Spleen (tissue), 11 donors: ENCODE measurements at regions not wholly inside any gene's neighbourhood (a gene's known extent, or its start where the extent isn't known, plus 50 kb on each side); places are given as distances from the start of the nearest gene placed in this dataset.

Source experiments
- DNase-seq: peaks from one replicate; pipeline ENCODE4 v3.0.0-alpha.2; 2020
- H3K27ac ChIP-seq, 8 donors: fragments of 200-600 bp; sonication (generic) in 7 of 8; 1 replicate in 4 of 8; 2 replicates in 4 of 8; pipeline versions ENCODE4 v1.5.0 to v1.8.0; 2016 to 2021; ENCODE audit warnings: inconsistent platforms in 4 of 8, mild to moderate bottlenecking in 4 of 8, moderate library complexity in 1 of 8
- H3K27me3 ChIP-seq, 7 donors: fragments of 200-600 bp; sonication (generic) in 6 of 7; replicated peaks in 1 of 7; 1 replicate in 4 of 7; 2 replicates in 3 of 7; pipeline versions ENCODE4 v1.5.0 to v1.8.0; 2016 to 2021; ENCODE audit warnings: inconsistent platforms in 3 of 7, mild to moderate bottlenecking in 1 of 7
- H3K36me3 ChIP-seq, 6 donors: fragments of 200-600 bp; sonication (generic) in 5 of 6; 1 replicate in 4 of 6; 2 replicates in 2 of 6; pipeline versions ENCODE4 v1.5.0 to v1.8.0; 2016 to 2021; ENCODE audit warnings: inconsistent platforms in 2 of 6
- H3K4me1 ChIP-seq, 6 donors: fragments of 200-600 bp; sonication (generic) in 5 of 6; 1 replicate in 3 of 6; 2 replicates in 3 of 6; pipeline versions ENCODE4 v1.5.0 to v1.8.0; 2016 to 2021; ENCODE audit warnings: inconsistent platforms in 3 of 6
- H3K4me3 ChIP-seq, 8 donors: fragments of 200-600 bp; sonication (generic) in 7 of 8; 1 replicate in 4 of 8; 2 replicates in 4 of 8; pipeline versions ENCODE4 v1.5.0 to v1.8.0; 2016 to 2021; ENCODE audit warnings: inconsistent platforms in 4 of 8, mild to moderate bottlenecking in 4 of 8, moderate library complexity in 2 of 8
- H3K9me3 ChIP-seq, 8 donors: fragments of 200-600 bp; sonication (generic) in 7 of 8; 1 replicate in 4 of 8; 2 replicates in 4 of 8; pipeline versions ENCODE4 v1.5.0 to v1.8.0; 2016 to 2021; ENCODE audit warnings: inconsistent platforms in 4 of 8
- POLR2A ChIP-seq, 3 donors: fragments of 450-650 bp; IDR thresholded peaks; one replicate each; pipeline ENCODE4 v1.5.1; 2017; ENCODE audit warnings: antibody characterized with exemption in 3 of 3, mild to moderate bottlenecking in 1 of 3
- POLR2AphosphoS5 ChIP-seq, 3 donors: sonication (generic); formaldehyde crosslinking; IDR thresholded peaks; one replicate each; pipeline ENCODE4 v1.5.1; 2017; ENCODE audit warnings: antibody characterized with exemption in 3 of 3
- WGBS, 5 donors: extraction: QIAGEN DNeasy Blood & Tissue Kit in 3 of 5; methylation state at CpG; one replicate each; pipeline versions ENCODE4 v1.1.5 to v1.1.7; 2013 to 2018; 5-methylcytosine and 5-hydroxymethylcytosine counted together
- intact Hi-C: fragments of 100-400 bp; cut with DNase I; formaldehyde crosslinking; loops from one replicate; pipeline ENCODE4 v1.15.0; 2023; ENCODE audit warnings: low total_unique reads
- TF ChIP-seq, protein P1 (sequence below), 11 experiments: fragments of 200-600 bp in 7 of 11; fragments of 450-650 bp in 4 of 11; sonication (generic) in 4 of 11; IDR thresholded peaks in 8 of 11; conservative IDR thresholded peaks in 3 of 11; 1 replicate in 7 of 11; 2 replicates in 4 of 11; pipeline versions ENCODE4 v1.4.0 to v1.8.0; 2016 to 2021; ENCODE audit warnings: antibody characterized with exemption in 11 of 11, inconsistent platforms in 4 of 11, mild to moderate bottlenecking in 1 of 11
- donor health status: healthy with polysubstance abuse.
- donor health status: DM: no; HTN: no; CAD: no; lungs with moderate emphysema.
- donor health status: DM: no; HTN: no; CAD: no.
- donor health status: Bipolar disorder and iron deficiency.
- donor health status: healthy.
- donor health status: DM: no; HTN: no; CAD: no.
- donor health status: DM: yes; HTN: yes; CAD: no.

DNA sequence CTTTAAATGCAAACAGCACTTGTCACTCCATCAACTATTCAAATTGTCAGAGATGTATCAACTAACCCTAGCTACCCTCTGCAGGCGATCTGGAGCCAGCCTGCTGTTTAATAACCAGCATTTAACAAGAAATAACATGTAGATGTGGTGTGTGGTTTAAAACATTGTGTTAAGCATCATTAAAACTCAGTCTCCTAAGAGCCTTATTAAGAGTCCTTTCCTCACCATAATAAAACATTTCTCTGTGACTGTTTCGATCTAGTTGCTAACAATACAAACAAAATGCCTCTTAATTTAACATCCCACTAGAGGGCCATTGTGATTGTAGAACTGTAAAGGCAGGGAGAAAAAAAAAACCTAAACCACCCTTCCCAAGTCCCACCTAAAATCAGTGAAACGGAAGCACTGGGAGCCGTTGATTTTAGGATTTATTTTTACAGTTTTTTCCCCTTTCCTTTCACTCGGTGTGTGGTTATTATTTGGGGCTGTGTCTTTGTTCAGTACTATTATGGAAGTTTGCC is 708.6 kb downstream of the C4orf33 start:
- Histone ChIP-seq H3K36me3 (no peaks in the 10 kb centered on the region), H3K9me3 (no peaks in the 10 kb centered on the region), H3K4me3 (no peak overlapping the region), H3K4me1 (no peaks in the 10 kb centered on the region), H3K27me3 (no peaks in the 10 kb centered on the region), H3K27ac (no peak overlapping the region)
- WGBS, 5 donors = 58 to 68% (median 64%) methylated on average over 5 of the region's 5 CpGs
- no peak for DNase-seq
- TF ChIP-seq, protein P1, sequence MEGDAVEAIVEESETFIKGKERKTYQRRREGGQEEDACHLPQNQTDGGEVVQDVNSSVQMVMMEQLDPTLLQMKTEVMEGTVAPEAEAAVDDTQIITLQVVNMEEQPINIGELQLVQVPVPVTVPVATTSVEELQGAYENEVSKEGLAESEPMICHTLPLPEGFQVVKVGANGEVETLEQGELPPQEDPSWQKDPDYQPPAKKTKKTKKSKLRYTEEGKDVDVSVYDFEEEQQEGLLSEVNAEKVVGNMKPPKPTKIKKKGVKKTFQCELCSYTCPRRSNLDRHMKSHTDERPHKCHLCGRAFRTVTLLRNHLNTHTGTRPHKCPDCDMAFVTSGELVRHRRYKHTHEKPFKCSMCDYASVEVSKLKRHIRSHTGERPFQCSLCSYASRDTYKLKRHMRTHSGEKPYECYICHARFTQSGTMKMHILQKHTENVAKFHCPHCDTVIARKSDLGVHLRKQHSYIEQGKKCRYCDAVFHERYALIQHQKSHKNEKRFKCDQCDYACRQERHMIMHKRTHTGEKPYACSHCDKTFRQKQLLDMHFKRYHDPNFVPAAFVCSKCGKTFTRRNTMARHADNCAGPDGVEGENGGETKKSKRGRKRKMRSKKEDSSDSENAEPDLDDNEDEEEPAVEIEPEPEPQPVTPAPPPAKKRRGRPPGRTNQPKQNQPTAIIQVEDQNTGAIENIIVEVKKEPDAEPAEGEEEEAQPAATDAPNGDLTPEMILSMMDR (IDR thresholded peaks at IDR 0.05 in 8 of 11, conservative IDR thresholded peaks at IDR 0.05 in 3 of 11) = no peak
- TF ChIP-seq POLR2AphosphoS5 (IDR thresholded peaks at IDR 0.05) (no peak), POLR2A (IDR thresholded peaks at IDR 0.05) (no peak)
- intact Hi-C loops = no loop called here

DNA sequence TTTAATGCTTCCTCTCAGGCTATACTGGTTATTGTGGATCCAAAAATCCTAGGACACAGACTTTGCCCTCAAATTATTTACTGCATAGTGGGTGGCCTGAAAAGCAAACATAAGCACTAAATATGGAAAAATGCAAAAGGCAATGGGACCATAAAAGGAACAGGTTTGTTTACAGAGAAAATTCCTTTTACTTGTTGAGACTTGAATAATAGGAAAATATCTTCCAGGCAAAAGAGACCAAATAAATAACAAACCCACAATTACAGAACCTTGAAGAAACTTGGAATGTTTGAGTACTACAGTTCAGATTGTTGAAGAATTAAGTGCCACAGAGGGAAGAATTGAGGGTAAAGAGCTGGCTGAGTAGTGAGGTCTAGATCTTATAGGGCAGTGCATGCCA is 711.0 kb downstream of the C4orf33 start:
- H3K27ac ChIP-seq = no peak overlapping the region
- no peaks in the 10 kb centered on the region for H3K9me3 ChIP-seq
- H3K4me1 ChIP-seq = no peaks in the 10 kb centered on the region
- intact Hi-C loops = no loop called here
- no peaks in the 10 kb centered on the region for H3K36me3 ChIP-seq
- no peaks in the 10 kb centered on the region for H3K27me3 ChIP-seq
- TF ChIP-seq, protein P1 (IDR thresholded peaks at IDR 0.05 in 8 of 11, conservative IDR thresholded peaks at IDR 0.05 in 3 of 11) = no peak
- TF ChIP-seq POLR2A (IDR thresholded peaks at IDR 0.05) (no peak), POLR2AphosphoS5 (IDR thresholded peaks at IDR 0.05) (no peak)
- DNase-seq = no peak
- H3K4me3 ChIP-seq = no peak overlapping the region

DNA sequence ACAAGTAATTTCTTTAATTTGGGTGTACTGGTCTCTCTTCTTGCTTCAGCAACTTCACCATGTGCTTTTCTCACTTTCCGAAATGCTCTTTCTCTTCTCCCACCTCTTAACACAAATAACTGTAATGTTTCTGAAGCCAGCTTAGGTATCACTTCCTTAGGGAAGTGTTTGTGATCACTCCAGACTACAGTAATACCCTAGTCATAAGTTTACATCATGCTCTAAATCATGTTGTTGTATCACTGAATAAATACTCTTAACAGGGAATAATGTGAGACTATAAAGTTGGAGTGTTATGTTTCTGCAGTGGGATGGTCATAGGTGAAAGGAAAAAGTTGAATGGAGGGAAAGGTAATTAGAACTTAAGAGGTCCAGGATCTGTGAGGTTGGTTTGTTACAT is 712.3 kb downstream of the C4orf33 start:
- WGBS, 5 donors = 82 to 96% (median 89%) methylated on average over 1 of the region's 1 CpG
- Histone ChIP-seq H3K27ac (no peak overlapping the region), H3K4me1 (no peaks in the 10 kb centered on the region), H3K27me3 (no peaks in the 10 kb centered on the region), H3K4me3 (no peak overlapping the region), H3K36me3 (no peaks in the 10 kb centered on the region), H3K9me3 (no peaks in the 10 kb centered on the region)
- TF ChIP-seq POLR2AphosphoS5 (IDR thresholded peaks at IDR 0.05) = no peak
- TF ChIP-seq, protein P1 (IDR thresholded peaks at IDR 0.05 in 8 of 11, conservative IDR thresholded peaks at IDR 0.05 in 3 of 11) = no peak
- no peak for TF ChIP-seq POLR2A (IDR thresholded peaks at IDR 0.05)
- no peak for DNase-seq
- intact Hi-C loops = no loop called here

DNA sequence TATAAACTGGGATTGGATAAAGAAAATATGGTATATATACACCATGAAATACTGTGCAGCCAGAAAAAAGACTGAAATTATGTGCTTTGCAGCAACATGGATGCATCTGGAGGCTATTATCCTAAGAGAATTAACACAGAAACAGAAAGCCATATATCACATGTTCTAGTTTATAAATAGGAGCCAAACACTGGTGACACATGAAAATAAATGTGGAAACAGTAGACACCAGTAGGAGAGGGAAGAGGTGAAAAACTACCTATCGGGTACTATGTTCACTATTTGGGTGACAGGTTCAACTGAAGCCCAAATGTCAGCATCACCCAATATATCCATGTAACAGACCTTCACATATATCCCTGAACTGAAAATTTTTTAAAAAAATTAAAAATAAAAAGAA is 725.1 kb downstream of the C4orf33 start:
- H3K4me1 ChIP-seq = no peaks in the 10 kb centered on the region
- WGBS, 5 donors = 84 to 97% (median 94%) methylated on average over 1 of the region's 1 CpG

More for the DNA sequence above, 725.1 kb downstream of the C4orf33 start:
- no peak for DNase-seq
- Histone ChIP-seq H3K27ac (no peak overlapping the region), H3K4me3 (no peak overlapping the region), H3K36me3 (no peaks in the 10 kb centered on the region), H3K27me3 (no peaks in the 10 kb centered on the region), H3K9me3 (no peaks in the 10 kb centered on the region)
- TF ChIP-seq POLR2A (IDR thresholded peaks at IDR 0.05) = no peak
- no peak for TF ChIP-seq POLR2AphosphoS5 (IDR thresholded peaks at IDR 0.05)
- TF ChIP-seq, protein P1 (IDR thresholded peaks at IDR 0.05 in 8 of 11, conservative IDR thresholded peaks at IDR 0.05 in 3 of 11) = no peak
- intact Hi-C loops = no loop called here
